ENCODE measurements at regions not wholly inside any gene's neighbourhood (a gene's known extent, or its start where the extent isn't known, plus 50 kb on each side); places are given as distances from the start of the nearest gene placed in this dataset.
"Not testable (repeated sequence)": the region's sequence is repeated elsewhere in the genome, so short reads cannot be mapped to it uniquely, and the experiment has no call there.

- TF ChIP-seq, protein P1, sequence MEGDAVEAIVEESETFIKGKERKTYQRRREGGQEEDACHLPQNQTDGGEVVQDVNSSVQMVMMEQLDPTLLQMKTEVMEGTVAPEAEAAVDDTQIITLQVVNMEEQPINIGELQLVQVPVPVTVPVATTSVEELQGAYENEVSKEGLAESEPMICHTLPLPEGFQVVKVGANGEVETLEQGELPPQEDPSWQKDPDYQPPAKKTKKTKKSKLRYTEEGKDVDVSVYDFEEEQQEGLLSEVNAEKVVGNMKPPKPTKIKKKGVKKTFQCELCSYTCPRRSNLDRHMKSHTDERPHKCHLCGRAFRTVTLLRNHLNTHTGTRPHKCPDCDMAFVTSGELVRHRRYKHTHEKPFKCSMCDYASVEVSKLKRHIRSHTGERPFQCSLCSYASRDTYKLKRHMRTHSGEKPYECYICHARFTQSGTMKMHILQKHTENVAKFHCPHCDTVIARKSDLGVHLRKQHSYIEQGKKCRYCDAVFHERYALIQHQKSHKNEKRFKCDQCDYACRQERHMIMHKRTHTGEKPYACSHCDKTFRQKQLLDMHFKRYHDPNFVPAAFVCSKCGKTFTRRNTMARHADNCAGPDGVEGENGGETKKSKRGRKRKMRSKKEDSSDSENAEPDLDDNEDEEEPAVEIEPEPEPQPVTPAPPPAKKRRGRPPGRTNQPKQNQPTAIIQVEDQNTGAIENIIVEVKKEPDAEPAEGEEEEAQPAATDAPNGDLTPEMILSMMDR (IDR thresholded peaks at IDR 0.05; ENCODE audit: low read depth, low read length): no peak
- DNase-seq (ENCODE audit: low read depth in 2 of 2): no peak
Measured at GRCh38 chr13:43946281-43946680, 66.6 kb downstream of the LACC1 start.

GRCh38 chr13:43947897-43948458, 68.3 kb downstream of the LACC1 start:
- no peak overlapping the region for H3K4me3 ChIP-seq (replicated peaks in 1 of 2; ENCODE audit: low read depth in 2 of 2, low read length in 2 of 2)
- TF ChIP-seq, protein P1 (IDR thresholded peaks at IDR 0.05; ENCODE audit: low read depth, low read length): no peak
- no peak for DNase-seq (ENCODE audit: low read depth in 2 of 2)

More at GRCh38 chr13:43946281-43946680, 66.6 kb downstream of the LACC1 start:
- H3K4me3 ChIP-seq (replicated peaks in 1 of 2; ENCODE audit: low read depth in 2 of 2, low read length in 2 of 2): no peak overlapping the region

- TF ChIP-seq, protein P1 (IDR thresholded peaks at IDR 0.05; ENCODE audit: low read depth, low read length): no peak
- no peak overlapping the region for H3K4me3 ChIP-seq (replicated peaks in 1 of 2; ENCODE audit: low read depth in 2 of 2, low read length in 2 of 2)
- no peak for DNase-seq (ENCODE audit: low read depth in 2 of 2)
Measured at GRCh38 chr13:43953370-43953769, 73.7 kb downstream of the LACC1 start.

GRCh38 chr13:43956975-43957374, 77.3 kb downstream of the LACC1 start:
- not testable (repeated sequence) for DNase-seq (ENCODE audit: low read depth in 2 of 2); H3K4me3 ChIP-seq (replicated peaks in 1 of 2; ENCODE audit: low read depth in 2 of 2, low read length in 2 of 2)

GRCh38 chr13:43959291-43959690, 79.6 kb downstream of the LACC1 start:
- TF ChIP-seq, protein P1 (IDR thresholded peaks at IDR 0.05; ENCODE audit: low read depth, low read length): no peak

GRCh38 chr13:43961909-43962308, 82.2 kb downstream of the LACC1 start:
- TF ChIP-seq, protein P1 (IDR thresholded peaks at IDR 0.05; ENCODE audit: low read depth, low read length): no peak
- no peak overlapping the region for H3K4me3 ChIP-seq (replicated peaks in 1 of 2; ENCODE audit: low read depth in 2 of 2, low read length in 2 of 2)
- DNase-seq (ENCODE audit: low read depth in 2 of 2): no peak

More at GRCh38 chr13:43959291-43959690, 79.6 kb downstream of the LACC1 start:
- H3K4me3 ChIP-seq (replicated peaks in 1 of 2; ENCODE audit: low read depth in 2 of 2, low read length in 2 of 2): no peak overlapping the region
- DNase-seq (ENCODE audit: low read depth in 2 of 2): no peak

GRCh38 chr13:43963726-43964125, 84.0 kb downstream of the LACC1 start:
- H3K4me3 ChIP-seq (replicated peaks in 1 of 2; ENCODE audit: low read depth in 2 of 2, low read length in 2 of 2): no peak overlapping the region
- TF ChIP-seq, protein P1 (IDR thresholded peaks at IDR 0.05; ENCODE audit: low read depth, low read length): no peak
- no peak for DNase-seq (ENCODE audit: low read depth in 2 of 2)

Measured in cardiac fibroblast (primary cell).